GM23338 (cell line): ENCODE measurements at regions not wholly inside any gene's neighbourhood (a gene's known extent, or its start where the extent isn't known, plus 50 kb on each side); places are given as distances from the start of the nearest gene placed in this dataset.
A peak's percentile ranks its signal among the peaks of the same experiment; 100 is the strongest.
"Not testable (repeated sequence)": the region's sequence is repeated elsewhere in the genome, so short reads cannot be mapped to it uniquely, and the experiment has no call there.

Experiments used
- ATAC-seq: fragments of 200-7000 bp; cut with Tn5 transposase; 3 replicates; pipeline ENCODE4 v1.9.1; 2020
- DNase-seq: peaks from one replicate; pipeline ENCODE4 v3.0.0-alpha.2; 2015; ENCODE audit warnings: low spot score
- H2AFZ ChIP-seq: fragments of 200-600 bp; sonication (generic); 2 replicates; pipeline ENCODE4 v1.8.0; 2016; ENCODE audit warnings: antibody characterized with exemption, mild to moderate bottlenecking, moderate library complexity
- H3F3A ChIP-seq: fragments of 200-600 bp; sonication (generic); replicated peaks from 2 replicates; pipeline ENCODE4 v1.8.0; 2017; ENCODE audit warnings: antibody characterized with exemption, mixed run types, low read depth
- H3K27ac ChIP-seq: fragments of 200-600 bp; sonication (generic); 2 replicates; pipeline ENCODE4 v1.6.1; 2016; ENCODE audit warnings: low read depth
- H3K27me3 ChIP-seq: fragments of 200-600 bp; sonication (generic); 2 replicates; pipeline ENCODE4 v1.8.0; 2016; ENCODE audit warnings: mild to moderate bottlenecking, mixed run types, moderate library complexity; ENCODE audit not compliant: insufficient read depth
- H3K36me3 ChIP-seq: fragments of 200-600 bp; sonication (generic); 2 replicates; pipeline ENCODE4 v1.8.0; 2016; ENCODE audit warnings: mild to moderate bottlenecking; ENCODE audit not compliant: insufficient read depth
- H3K4me1 ChIP-seq: fragments of 200-600 bp; sonication (generic); 2 replicates; pipeline ENCODE4 v1.8.0; 2016; ENCODE audit warnings: mild to moderate bottlenecking, moderate library complexity; ENCODE audit not compliant: insufficient read depth
- H3K4me2 ChIP-seq: fragments of 200-600 bp; sonication (generic); 2 replicates; pipeline ENCODE4 v1.7.1; 2017; ENCODE audit warnings: mixed run types
- H3K4me3 ChIP-seq: fragments of 200-600 bp; sonication (generic); 2 replicates; pipeline ENCODE4 v1.6.1; 2016; ENCODE audit warnings: mixed run types
- H3K79me2 ChIP-seq: fragments of 200-600 bp; sonication (generic); replicated peaks from 2 replicates; pipeline ENCODE4 v1.8.0; 2017; ENCODE audit warnings: mild to moderate bottlenecking; ENCODE audit not compliant: insufficient read depth
- H3K9me2 ChIP-seq: fragments of 200-600 bp; sonication (generic); 2 replicates; pipeline ENCODE4 v1.8.0; 2017; ENCODE audit not compliant: insufficient read depth
- H4K20me1 ChIP-seq: fragments of 200-600 bp; sonication (generic); replicated peaks from 2 replicates; pipeline ENCODE4 v1.8.0; 2017; ENCODE audit warnings: mild to moderate bottlenecking; ENCODE audit not compliant: insufficient read depth
- H3K27ac Mint-ChIP-seq: 2 replicates; pipeline ENCODE4 v1.8.0; 2020; ENCODE audit warnings: inconsistent platforms, mild to moderate bottlenecking, moderate library complexity, mixed read lengths
- H3K27me3 Mint-ChIP-seq: 3 replicates; pipeline ENCODE4 v1.8.0; 2022; ENCODE audit warnings: low read depth, mild to moderate bottlenecking, moderate library complexity, mixed read lengths, inconsistent platforms; ENCODE audit not compliant: insufficient read depth, poor library complexity
- H3K36me3 Mint-ChIP-seq: 3 replicates; pipeline ENCODE4 v1.8.0; 2021; ENCODE audit warnings: low read depth, mild to moderate bottlenecking, inconsistent platforms, moderate library complexity, mixed read lengths
- H3K4me1 Mint-ChIP-seq: 3 replicates; pipeline ENCODE4 v1.8.0; 2020; ENCODE audit warnings: mild to moderate bottlenecking, inconsistent platforms, mixed read lengths
- H3K4me3 Mint-ChIP-seq: 3 replicates; pipeline ENCODE4 v1.8.0; 2021; ENCODE audit warnings: moderate library complexity, mild to moderate bottlenecking, inconsistent platforms, mixed read lengths
- H3K9me3 Mint-ChIP-seq: 3 replicates; pipeline ENCODE4 v1.8.0; 2020; ENCODE audit warnings: moderate library complexity, mild to moderate bottlenecking, inconsistent platforms, mixed read lengths
- CREB1 ChIP-seq: fragments of 250-450 bp; sonication (Bioruptor Pico); IDR thresholded peaks from 2 replicates; pipeline ENCODE4 v1.5.0; 2020; ENCODE audit warnings: low read depth, mild to moderate bottlenecking, moderate library complexity
- CTCF ChIP-seq, 2 experiments: fragments of 200-600 bp in 1 of 2; sonication (generic) in 1 of 2; conservative IDR thresholded peaks; 2 replicates each; pipeline versions ENCODE4 v1.5.1 to v1.6.1; 2016 to 2017; ENCODE audit warnings: antibody characterized with exemption in 2 of 2, low read depth in 2 of 2, mild to moderate bottlenecking in 2 of 2, moderate library complexity in 1 of 2
- EZH2 ChIP-seq: fragments of 200-600 bp; sonication (generic); IDR thresholded peaks from one replicate; pipeline ENCODE4 v1.8.0; 2017; ENCODE audit warnings: antibody characterized with exemption, mild to moderate bottlenecking, low read depth; ENCODE audit not compliant: unreplicated experiment
- EZH2phosphoT487 ChIP-seq: fragments of 200-600 bp; sonication (generic); IDR thresholded peaks from one replicate; pipeline ENCODE4 v1.8.1; 2018; ENCODE audit warnings: antibody characterized with exemption; ENCODE audit not compliant: unreplicated experiment
- ZNF114 ChIP-seq: fragments of 250-450 bp; sonication (Bioruptor Pico); IDR thresholded peaks from 2 replicates; pipeline ENCODE4 v1.5.0; 2020; ENCODE audit warnings: mild to moderate bottlenecking, moderate library complexity

GRCh38 chr11:69915501-69916250 lies 96.5 kb upstream of the FGF3 start:
- H3K4me2 ChIP-seq, result peak overlapping the region; percentile 51; the same call in 1 of the 2 replicates
- Mint-ChIP-seq H3K4me1 (peaks cover 4% of the 10 kb centered on the region; the same call in 2 of the 3 replicates), H3K27me3 (peaks cover 23% of the 10 kb centered on the region), H3K4me3 (no peak overlapping the region), H3K9me3 (no peaks in the 10 kb centered on the region), H3K27ac (no peak overlapping the region; the same call in 1 of the 2 replicates), H3K36me3 (no peaks in the 10 kb centered on the region)
- H3K4me1 ChIP-seq, result no peaks in the 10 kb centered on the region
- H3K27me3 ChIP-seq, result peaks cover 7% of the 10 kb centered on the region; the same call in 1 of the 2 replicates
- no peaks in the 10 kb centered on the region for H3K36me3 ChIP-seq
- peak; percentile 93 for DNase-seq
- peak overlapping the region; percentile 56; the same call in 1 of the 2 replicates for H2AFZ ChIP-seq
- H3K27ac ChIP-seq, result no peak overlapping the region
- H3K4me3 ChIP-seq, result no peak overlapping the region
- H3K79me2 ChIP-seq, result no peaks in the 10 kb centered on the region
- H3K9me2 ChIP-seq, result no peaks in the 10 kb centered on the region
- no peaks in the 10 kb centered on the region for H4K20me1 ChIP-seq
- TF ChIP-seq CTCF (conservative IDR thresholded peaks at IDR 0.05; ENCODE audit: low read depth in 2 of 2), result peak; percentile 78 to 88
- no peak for TF ChIP-seq EZH2
- TF ChIP-seq CREB1 (CRISPR knock-in tag), result no peak
- no peaks in the 10 kb centered on the region for H3F3A ChIP-seq
- ATAC-seq, result peak; percentile 55

DNA sequence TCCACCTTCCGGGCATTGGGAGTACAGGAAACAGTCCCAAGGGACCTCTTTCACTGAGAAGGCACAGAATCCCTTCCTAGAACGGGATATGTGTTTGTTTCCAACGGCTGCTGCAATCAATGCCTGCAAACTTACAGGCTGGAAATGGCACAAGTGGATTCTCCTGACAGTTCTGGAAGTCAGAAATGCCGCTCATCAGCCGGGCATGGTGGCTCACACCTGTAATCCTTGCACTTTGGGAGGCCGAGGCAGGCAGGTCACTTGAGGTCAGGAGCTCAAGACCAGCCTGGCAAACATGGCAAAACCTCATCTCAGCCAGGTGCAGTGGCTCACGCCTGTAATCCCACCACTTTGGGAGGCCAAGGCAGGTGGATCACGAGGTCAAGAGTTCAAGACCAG lies 97.0 kb upstream of the FGF3 start:
- not testable (repeated sequence) for H3K9me2 ChIP-seq, H3F3A ChIP-seq, H3K27ac Mint-ChIP-seq, H3K27ac ChIP-seq, H3K4me2 ChIP-seq, H4K20me1 ChIP-seq, DNase-seq, H3K36me3 ChIP-seq, H3K4me1 ChIP-seq, H3K9me3 Mint-ChIP-seq, H3K4me3 Mint-ChIP-seq, ATAC-seq, H3K36me3 Mint-ChIP-seq, H3K79me2 ChIP-seq, H3K4me3 ChIP-seq, H3K27me3 ChIP-seq, H3K4me1 Mint-ChIP-seq
- H2AFZ ChIP-seq, result 0 out of 2 replicates have a peak overlapping the region, but pooled peaks have one; percentile 56
- H3K27me3 Mint-ChIP-seq, result peaks cover 21% of the 10 kb centered on the region

GRCh38 chr11:69916806-69917387 lies 97.7 kb upstream of the FGF3 start:
- Mint-ChIP-seq H3K36me3 (no peaks in the 10 kb centered on the region), H3K27me3 (peaks cover 21% of the 10 kb centered on the region), H3K27ac (no peak overlapping the region), H3K9me3 (no peaks in the 10 kb centered on the region), H3K4me1 (no peaks in the 10 kb centered on the region; the same call in 2 of the 3 replicates), H3K4me3 (no peak overlapping the region)
- no peaks in the 10 kb centered on the region for H3K79me2 ChIP-seq
- no peak for ATAC-seq
- H3K4me2 ChIP-seq, result no peak overlapping the region
- no peaks in the 10 kb centered on the region for H3K36me3 ChIP-seq
- H3K9me2 ChIP-seq, result no peaks in the 10 kb centered on the region
- no peak overlapping the region for H3K27ac ChIP-seq
- no peak for TF ChIP-seq ZNF114
- TF ChIP-seq EZH2, result no peak
- TF ChIP-seq CREB1 (CRISPR knock-in tag), result no peak
- TF ChIP-seq EZH2phosphoT487, result no peak
- H3K4me3 ChIP-seq, result no peak overlapping the region
- peaks cover 7% of the 10 kb centered on the region; the same call in 1 of the 2 replicates for H3K27me3 ChIP-seq
- H3K4me1 ChIP-seq, result no peaks in the 10 kb centered on the region
- no peak for DNase-seq
- no peak overlapping the region for H2AFZ ChIP-seq
- no peaks in the 10 kb centered on the region for H3F3A ChIP-seq
- H4K20me1 ChIP-seq, result no peaks in the 10 kb centered on the region
